Trophoblast cell (in vitro differentiated cells and primary cell): ENCODE measurements at regions not wholly inside any gene's neighbourhood (a gene's known extent, or its start where the extent isn't known, plus 50 kb on each side); places are given as distances from the start of the nearest gene placed in this dataset.

Source experiments
- DNase-seq, 2 donors: peaks; one replicate each; pipeline ENCODE4 v3.0.0-alpha.2; 2016
- H2AFZ ChIP-seq: 2 replicates; pipeline ENCODE4 v1.6.1; 2013; ENCODE audit warnings: low read length, moderate library complexity, mild to moderate bottlenecking; ENCODE audit not compliant: insufficient read depth, poor library complexity
- H2AK5ac ChIP-seq: 2 replicates; pipeline ENCODE4 v1.6.1; 2013; ENCODE audit warnings: mild to moderate bottlenecking, low read length
- H2BK120ac ChIP-seq: 2 replicates; pipeline ENCODE4 v1.6.1; 2013; ENCODE audit warnings: low read length, mild to moderate bottlenecking, moderate library complexity; ENCODE audit not compliant: insufficient read depth, poor library complexity
- H2BK12ac ChIP-seq: 2 replicates; pipeline ENCODE4 v1.6.1; 2013; ENCODE audit warnings: mild to moderate bottlenecking, low read length, moderate library complexity
- H2BK5ac ChIP-seq: 2 replicates; pipeline ENCODE4 v1.6.1; 2013; ENCODE audit warnings: low read length, low read depth, moderate library complexity, mild to moderate bottlenecking; ENCODE audit not compliant: poor library complexity
- H3K14ac ChIP-seq: 2 replicates; pipeline ENCODE4 v1.6.1; 2013; ENCODE audit warnings: mild to moderate bottlenecking, low read length
- H3K18ac ChIP-seq: 2 replicates; pipeline ENCODE4 v1.6.1; 2013; ENCODE audit warnings: mild to moderate bottlenecking, low read length
- H3K23ac ChIP-seq: 2 replicates; pipeline ENCODE4 v1.6.1; 2013; ENCODE audit warnings: low read length
- H3K27ac ChIP-seq: 2 replicates; pipeline ENCODE4 v1.5.1; 2013; ENCODE audit warnings: low read depth, mild to moderate bottlenecking, inconsistent platforms, low read length, moderate library complexity
- H3K27me3 ChIP-seq: 2 replicates; pipeline ENCODE4 v1.6.1; 2013; ENCODE audit warnings: inconsistent platforms, mild to moderate bottlenecking, low read length, moderate library complexity; ENCODE audit not compliant: insufficient read depth
- H3K36me3 ChIP-seq, 2 experiments: 1 replicate in 1 of 2; 2 replicates in 1 of 2; pipeline ENCODE4 v1.6.1; 2013; ENCODE audit warnings: low read length in 2 of 2, mild to moderate bottlenecking in 2 of 2, moderate library complexity in 1 of 2; ENCODE audit not compliant: insufficient read depth in 2 of 2, control insufficient read depth in 1 of 2
- H3K4ac ChIP-seq: 2 replicates; pipeline ENCODE4 v1.6.1; 2013; ENCODE audit warnings: low read depth, mild to moderate bottlenecking, low read length, moderate library complexity
- H3K4me1 ChIP-seq, 2 experiments: 1 replicate in 1 of 2; 2 replicates in 1 of 2; pipeline ENCODE4 v1.6.1; 2013; ENCODE audit warnings: low read length in 2 of 2, mild to moderate bottlenecking in 2 of 2, moderate library complexity in 1 of 2; ENCODE audit not compliant: insufficient read depth in 2 of 2, control insufficient read depth in 1 of 2
- H3K4me2 ChIP-seq: 2 replicates; pipeline ENCODE4 v1.6.1; 2013; ENCODE audit warnings: inconsistent platforms, mild to moderate bottlenecking, low read length, moderate library complexity
- H3K4me3 ChIP-seq: 2 replicates; pipeline ENCODE4 v1.5.1; 2013; ENCODE audit warnings: mild to moderate bottlenecking, low read depth, low read length, inconsistent platforms
- H3K79me1 ChIP-seq: one replicate; pipeline ENCODE4 v1.6.1; 2013; ENCODE audit warnings: low read length
- H3K79me2 ChIP-seq: 2 replicates; pipeline ENCODE4 v1.6.1; 2013; ENCODE audit warnings: low read length, mild to moderate bottlenecking; ENCODE audit not compliant: control insufficient read depth, insufficient read depth, poor library complexity
- H3K9ac ChIP-seq: 2 replicates; pipeline ENCODE4 v1.6.1; 2013; ENCODE audit warnings: mild to moderate bottlenecking, low read length
- H3K9me3 ChIP-seq: 2 replicates; pipeline ENCODE4 v1.6.1; 2013; ENCODE audit warnings: low read depth, mild to moderate bottlenecking, control low read depth, inconsistent platforms, low read length; ENCODE audit not compliant: insufficient read depth
- H4K12ac ChIP-seq: 2 replicates; pipeline ENCODE4 v1.6.1; 2013; ENCODE audit warnings: low read depth, mild to moderate bottlenecking, low read length, moderate library complexity
- H4K8ac ChIP-seq: 2 replicates; pipeline ENCODE4 v1.6.1; 2013; ENCODE audit warnings: low read depth, mild to moderate bottlenecking, low read length, moderate library complexity
- H4K91ac ChIP-seq: one replicate; pipeline ENCODE4 v1.6.1; 2013; ENCODE audit warnings: low read depth, mild to moderate bottlenecking, low read length, moderate library complexity
- WGBS: extraction: QIAGEN DNeasy Blood & Tissue Kit; methylation state at CpG from one replicate; pipeline ENCODE4 v1.1.7; 2013; ENCODE audit warnings: missing lambda C conversion rate; ENCODE audit not compliant: insufficient read length, insufficient coverage; ENCODE audit errors: extremely low coverage; 5-methylcytosine and 5-hydroxymethylcytosine counted together

GRCh38 chr13:67308004-67308772 lies 78.1 kb upstream of the PCDH9 start:
- Histone ChIP-seq H3K4ac (no peak overlapping the region), H3K79me1 (no peaks in the 10 kb centered on the region), H2BK5ac (no peak overlapping the region), H2AFZ (no peak overlapping the region), H3K23ac (no peak overlapping the region), H3K4me2 (no peak overlapping the region), H3K4me1 (no peaks in the 10 kb centered on the region), H2BK12ac (no peak overlapping the region), H3K4me3 (no peak overlapping the region), H2BK120ac (no peak overlapping the region), H3K36me3 (no peaks in the 10 kb centered on the region), H3K9me3 (no peaks in the 10 kb centered on the region), H4K91ac (no peak overlapping the region), H3K27ac (no peak overlapping the region), H3K79me2 (no peaks in the 10 kb centered on the region), H2AK5ac (no peak overlapping the region), H3K27me3 (no peaks in the 10 kb centered on the region), H4K12ac (no peak overlapping the region), H4K8ac (no peak overlapping the region), H3K18ac (no peak overlapping the region), H3K14ac (no peak overlapping the region), H3K9ac (no peak overlapping the region)
- DNase-seq, result peak in 1 of 2 donors; percentile 7
- WGBS, result no CpG with 5 or more reads among the region's 4 CpGs

GRCh38 chr13:67306742-67307141 lies 76.6 kb upstream of the PCDH9 start:
- Histone ChIP-seq H3K79me1 (no peaks in the 10 kb centered on the region), H3K27ac (no peak overlapping the region), H3K9ac (no peak overlapping the region), H3K4me1 (no peaks in the 10 kb centered on the region), H3K18ac (no peak overlapping the region), H4K12ac (no peak overlapping the region), H3K4me3 (no peak overlapping the region), H2AFZ (no peak overlapping the region), H2BK12ac (no peak overlapping the region), H3K4ac (no peak overlapping the region), H2BK5ac (no peak overlapping the region), H3K9me3 (no peaks in the 10 kb centered on the region), H3K79me2 (no peaks in the 10 kb centered on the region), H3K14ac (no peak overlapping the region), H3K23ac (no peak overlapping the region), H4K91ac (no peak overlapping the region), H4K8ac (no peak overlapping the region), H3K36me3 (no peaks in the 10 kb centered on the region), H3K27me3 (no peaks in the 10 kb centered on the region), H3K4me2 (no peak overlapping the region), H2AK5ac (no peak overlapping the region), H2BK120ac (no peak overlapping the region)
- no CpG with 5 or more reads among the region's 1 CpG for WGBS
- no peak for DNase-seq

GRCh38 chr13:67303661-67304333 lies 73.7 kb upstream of the PCDH9 start:
- peaks cover 0 to 2% of the 10 kb centered on the region in 2 experiments for H3K4me1 ChIP-seq
- H2BK12ac ChIP-seq, result no peak overlapping the region
- no peak overlapping the region for H4K91ac ChIP-seq
- H3K14ac ChIP-seq, result no peak overlapping the region
- no peak overlapping the region for H2AK5ac ChIP-seq
- no peaks in the 10 kb centered on the region for H3K9me3 ChIP-seq
- H3K79me2 ChIP-seq, result no peaks in the 10 kb centered on the region
- H3K36me3 ChIP-seq, result no peaks in the 10 kb centered on the region
- H3K79me1 ChIP-seq, result no peaks in the 10 kb centered on the region
- no peak for DNase-seq
- H2AFZ ChIP-seq, result no peak overlapping the region
- H3K23ac ChIP-seq, result no peak overlapping the region
- no peak overlapping the region for H4K8ac ChIP-seq
- H3K27ac ChIP-seq, result no peak overlapping the region
- no peaks in the 10 kb centered on the region for H3K27me3 ChIP-seq
- H4K12ac ChIP-seq, result no peak overlapping the region
- H3K9ac ChIP-seq, result no peak overlapping the region
- H3K4me3 ChIP-seq, result no peak overlapping the region
- H3K4me2 ChIP-seq, result no peak overlapping the region
- no peak overlapping the region for H3K18ac ChIP-seq
- no peak overlapping the region for H3K4ac ChIP-seq
- WGBS, result no CpG with 5 or more reads among the region's 6 CpGs
- H2BK5ac ChIP-seq, result no peak overlapping the region
- H2BK120ac ChIP-seq, result no peak overlapping the region

DNA sequence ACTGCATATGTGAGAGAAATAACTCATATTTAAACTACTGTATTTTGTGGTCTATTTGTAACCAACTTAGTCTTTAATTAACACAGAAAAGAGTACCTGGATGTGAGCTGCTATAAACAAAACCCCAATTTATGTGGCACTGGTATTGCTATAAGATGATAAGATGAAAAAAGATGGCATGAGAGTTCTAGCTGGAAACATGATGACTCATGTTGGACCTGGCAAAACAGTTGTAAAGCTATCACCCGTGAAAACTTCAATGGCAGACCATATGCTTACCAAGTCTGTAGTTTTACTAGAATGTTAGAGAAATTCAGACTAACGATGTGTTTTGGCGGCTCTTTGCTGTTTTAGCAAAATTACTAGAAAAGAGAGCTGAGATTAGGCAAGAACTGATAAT lies 69.6 kb upstream of the PCDH9 start:
- Histone ChIP-seq H2BK5ac (no peak overlapping the region), H3K4me2 (no peak overlapping the region), H3K27me3 (no peaks in the 10 kb centered on the region), H3K79me1 (no peaks in the 10 kb centered on the region), H3K27ac (no peak overlapping the region), H4K91ac (no peak overlapping the region), H4K12ac (no peak overlapping the region), H3K18ac (no peak overlapping the region), H3K14ac (no peak overlapping the region), H3K4ac (no peak overlapping the region), H3K9ac (no peak overlapping the region), H2AK5ac (no peak overlapping the region), H2AFZ (no peak overlapping the region), H3K36me3 (no peaks in the 10 kb centered on the region), H3K79me2 (no peaks in the 10 kb centered on the region), H4K8ac (no peak overlapping the region), H3K23ac (no peak overlapping the region), H3K4me1 (peaks cover 0 to 2% of the 10 kb centered on the region in 2 experiments), H3K4me3 (no peak overlapping the region), H2BK12ac (no peak overlapping the region), H3K9me3 (no peaks in the 10 kb centered on the region), H2BK120ac (no peak overlapping the region)
- WGBS, result no CpG with 5 or more reads among the region's 3 CpGs
- DNase-seq, result no peak
